CD14-positive monocyte (primary cell): ENCODE measurements at regions not wholly inside any gene's neighbourhood (a gene's known extent, or its start where the extent isn't known, plus 50 kb on each side); places are given as distances from the start of the nearest gene placed in this dataset.
A peak's percentile ranks its signal among the peaks of the same experiment; 100 is the strongest.
"Not testable (repeated sequence)": the region's sequence is repeated elsewhere in the genome, so short reads cannot be mapped to it uniquely, and the experiment has no call there.

Source experiments
- DNase-seq, 3 donors: peaks; one replicate each; pipeline ENCODE4 v3.0.0-alpha.2; 2011 to 2022
- H2AFZ ChIP-seq: 2 replicates; pipeline ENCODE4 v1.6.0; 2012; ENCODE audit warnings: mild to moderate bottlenecking, low read depth, low read length, inconsistent platforms; ENCODE audit not compliant: insufficient read depth, poor library complexity, severe bottlenecking
- H3K27ac ChIP-seq, 2 donors: 1 replicate in 1 of 2; 2 replicates in 1 of 2; pipeline ENCODE4 v1.5.1; 2012 to 2013; ENCODE audit warnings: low read length in 2 of 2, control low read depth in 1 of 2, inconsistent platforms in 1 of 2, low read depth in 1 of 2, mild to moderate bottlenecking in 1 of 2
- H3K27me3 ChIP-seq, 2 donors: one replicate each; pipeline versions ENCODE4 v1.6.0 to v1.6.1; 2011 to 2013; ENCODE audit warnings: low read length in 2 of 2; ENCODE audit not compliant: control insufficient read depth in 2 of 2, insufficient read depth in 2 of 2
- H3K36me3 ChIP-seq, 2 donors: replicated peaks in 1 of 2; 1 replicate in 1 of 2; 2 replicates in 1 of 2; pipeline versions ENCODE4 v1.5.1 to v1.6.1; 2012 to 2013; ENCODE audit warnings: low read length in 2 of 2, control low read depth in 1 of 2, inconsistent platforms in 1 of 2, mild to moderate bottlenecking in 1 of 2; ENCODE audit not compliant: insufficient read depth in 2 of 2, control insufficient read depth in 1 of 2
- H3K4me1 ChIP-seq, 2 donors: 1 replicate in 1 of 2; 2 replicates in 1 of 2; pipeline versions ENCODE4 v1.5.1 to v1.6.1; 2012 to 2013; ENCODE audit warnings: low read length in 2 of 2, control low read depth in 1 of 2, inconsistent platforms in 1 of 2, mild to moderate bottlenecking in 1 of 2, moderate library complexity in 1 of 2; ENCODE audit not compliant: insufficient read depth in 2 of 2, control insufficient read depth in 1 of 2
- H3K4me2 ChIP-seq: replicated peaks from 2 replicates; pipeline ENCODE3; 2012; ENCODE audit warnings: low read length, moderate library complexity, mild to moderate bottlenecking; ENCODE audit not compliant: poor library complexity, severe bottlenecking; ENCODE audit errors: extremely low read depth
- H3K4me3 ChIP-seq, 3 experiments: fragments of 200-600 bp in 1 of 3; sonication (generic) in 1 of 3; replicated peaks in 1 of 3; 1 replicate in 2 of 3; 2 replicates in 1 of 3; pipeline ENCODE4 v1.5.1; 2011 to 2013; ENCODE audit warnings: low read length in 3 of 3, mild to moderate bottlenecking in 3 of 3, control low read depth in 2 of 3, low read depth in 2 of 3, inconsistent platforms in 1 of 3, moderate library complexity in 1 of 3
- H3K79me2 ChIP-seq: 2 replicates; pipeline ENCODE4 v1.6.0; 2012; ENCODE audit warnings: mild to moderate bottlenecking, control low read depth, inconsistent platforms, low read length, moderate library complexity; ENCODE audit not compliant: insufficient read depth
- H3K9ac ChIP-seq: 2 replicates; pipeline ENCODE4 v1.6.0; 2017; ENCODE audit warnings: low read length, mild to moderate bottlenecking; ENCODE audit not compliant: insufficient read depth, poor library complexity, severe bottlenecking
- H3K9me3 ChIP-seq, 2 donors: replicated peaks in 1 of 2; 1 replicate in 1 of 2; 2 replicates in 1 of 2; pipeline versions ENCODE4 v1.5.1 to v1.6.1; 2012 to 2013; ENCODE audit warnings: low read length in 2 of 2, control low read depth in 1 of 2; ENCODE audit not compliant: control insufficient read depth in 1 of 2, insufficient read depth in 1 of 2
- H4K20me1 ChIP-seq: 2 replicates; pipeline ENCODE4 v1.6.0; 2012; ENCODE audit warnings: mild to moderate bottlenecking, low read length, control low read depth, moderate library complexity; ENCODE audit not compliant: insufficient read depth
- H3K27ac Mint-ChIP-seq, 7 donors: one replicate each; pipeline ENCODE4 v1.8.0; 2020; ENCODE audit warnings: mild to moderate bottlenecking in 7 of 7, mixed read lengths in 7 of 7, moderate library complexity in 6 of 7, inconsistent platforms in 2 of 7
- H3K27me3 Mint-ChIP-seq, 3 donors: one replicate each; pipeline ENCODE4 v1.8.0; 2021 to 2022; ENCODE audit warnings: low read depth in 3 of 3, mild to moderate bottlenecking in 3 of 3, mixed read lengths in 3 of 3, moderate library complexity in 3 of 3, inconsistent platforms in 1 of 3
- H3K36me3 Mint-ChIP-seq, 2 donors: one replicate each; pipeline ENCODE4 v1.8.0; 2020; ENCODE audit warnings: mixed read lengths in 2 of 2, inconsistent platforms in 1 of 2, mild to moderate bottlenecking in 1 of 2
- H3K4me1 Mint-ChIP-seq: one replicate; pipeline ENCODE4 v1.8.0; 2020; ENCODE audit warnings: mild to moderate bottlenecking, mixed read lengths
- H3K4me3 Mint-ChIP-seq, 2 donors: one replicate each; pipeline ENCODE4 v1.8.0; 2020; ENCODE audit warnings: mild to moderate bottlenecking in 2 of 2, mixed read lengths in 2 of 2, moderate library complexity in 1 of 2
- H3K9me3 Mint-ChIP-seq, 7 donors: one replicate each; pipeline ENCODE4 v1.8.0; 2020 to 2022; ENCODE audit warnings: mixed read lengths in 7 of 7, mild to moderate bottlenecking in 6 of 7, moderate library complexity in 6 of 7, inconsistent platforms in 2 of 7
- CTCF ChIP-seq: fragments of 200-600 bp; IDR thresholded peaks from one replicate; pipeline ENCODE4 v1.8.0; 2022; ENCODE audit warnings: antibody characterized with exemption, mild to moderate bottlenecking
- WGBS: methylation state at CpG from one replicate; pipeline ENCODE4 v1.1.5; 2013; ENCODE audit warnings: missing lambda C conversion rate; ENCODE audit not compliant: insufficient coverage; 5-methylcytosine and 5-hydroxymethylcytosine counted together
- intact Hi-C, 2 donors: fragments of 100-400 bp; cut with micrococcal nuclease; formaldehyde crosslinking; loops; one replicate each; pipeline versions ENCODE4 v1.15.0 to v1.15.1; 2023

DNA sequence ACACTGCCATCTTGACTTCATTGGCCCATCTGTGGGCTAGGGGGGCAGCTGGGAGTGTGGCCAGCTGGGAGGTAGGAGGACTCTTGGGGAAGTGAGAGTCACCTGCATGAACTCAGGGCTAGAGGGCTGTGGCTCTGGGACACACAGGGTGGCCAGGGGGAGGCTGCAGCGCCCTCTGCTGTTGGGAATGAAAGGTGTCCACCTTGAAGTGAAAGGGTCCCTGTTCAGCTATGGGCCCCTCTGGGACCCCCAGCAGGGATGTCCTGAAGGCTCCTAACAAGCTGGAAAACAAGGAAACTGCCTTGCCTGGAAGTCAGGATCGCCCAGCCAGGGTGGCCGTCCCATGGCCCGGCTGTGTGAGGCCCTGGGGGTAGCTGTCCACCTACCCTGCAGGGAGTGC, 507.8 kb downstream of the FOXD4L4 start:
- H3K36me3 ChIP-seq, H3K27me3 ChIP-seq, H2AFZ ChIP-seq, H3K4me1 ChIP-seq, H3K4me1 Mint-ChIP-seq, H3K9ac ChIP-seq, H3K27ac Mint-ChIP-seq, H3K27ac ChIP-seq, DNase-seq, H3K9me3 ChIP-seq, H3K79me2 ChIP-seq, H3K4me2 ChIP-seq, H3K4me3 ChIP-seq, H4K20me1 ChIP-seq, intact Hi-C loops, H3K27me3 Mint-ChIP-seq, H3K9me3 Mint-ChIP-seq, H3K4me3 Mint-ChIP-seq, H3K36me3 Mint-ChIP-seq: not testable (repeated sequence)
- TF ChIP-seq CTCF: peak; percentile 22
- WGBS: 60% methylated on average over 1 of the region's 4 CpGs

DNA sequence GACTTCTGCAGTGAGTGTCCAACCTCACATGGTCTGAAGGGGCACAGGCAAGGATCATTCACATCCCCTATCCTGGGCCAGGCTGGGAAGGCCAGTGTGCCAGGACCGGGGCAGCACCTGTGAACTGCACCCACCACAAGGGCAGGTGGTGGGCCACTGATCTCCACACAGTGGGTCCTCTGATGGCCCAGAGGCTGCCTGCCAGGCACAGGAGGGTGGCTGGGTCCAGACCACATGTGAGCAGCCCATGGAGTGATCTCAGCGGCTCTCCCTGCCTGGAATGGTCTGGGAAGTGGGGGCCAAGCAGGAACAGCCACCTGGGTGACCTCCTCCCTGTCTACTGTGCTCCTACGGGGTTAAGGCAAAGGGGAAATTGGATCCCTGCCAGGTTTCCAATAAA, 508.5 kb downstream of the FOXD4L4 start:
- WGBS: no CpG with 5 or more reads among the region's 3 CpGs
- DNase-seq: peak in 1 of 3 donors; percentile 0

DNA sequence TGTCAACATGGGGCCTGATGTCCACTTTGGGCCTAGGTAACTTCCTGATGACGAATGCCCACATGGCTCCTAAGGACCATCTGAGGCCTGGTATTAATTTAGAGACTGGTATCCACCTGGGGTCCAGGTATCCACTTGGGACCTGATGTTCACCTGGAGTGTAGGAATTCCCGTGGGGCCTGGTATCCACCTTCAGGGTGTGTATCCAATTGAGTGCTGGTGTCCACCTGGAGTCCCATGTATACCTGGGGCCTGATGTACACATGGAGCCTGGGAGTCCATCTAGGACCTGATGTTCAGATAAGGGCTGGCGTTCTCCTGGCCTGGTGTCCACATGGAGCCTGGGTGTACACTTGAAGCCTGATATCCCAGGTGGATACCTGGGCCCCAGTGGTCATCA, 520.6 kb downstream of the FOXD4L4 start:
- WGBS: 100% methylated on average over 1 of the region's 3 CpGs

More for the DNA sequence above, 508.5 kb downstream of the FOXD4L4 start:
- H3K27ac ChIP-seq, H3K4me1 Mint-ChIP-seq, H3K27me3 ChIP-seq, H3K27me3 Mint-ChIP-seq, H3K4me3 ChIP-seq, H3K36me3 ChIP-seq, H3K4me1 ChIP-seq, H3K9ac ChIP-seq, H4K20me1 ChIP-seq, H3K79me2 ChIP-seq, H3K9me3 Mint-ChIP-seq, H3K4me3 Mint-ChIP-seq, H3K27ac Mint-ChIP-seq, H3K4me2 ChIP-seq, intact Hi-C loops, H3K9me3 ChIP-seq, H3K36me3 Mint-ChIP-seq, H2AFZ ChIP-seq: not testable (repeated sequence)

GRCh38 chr9:66261576-66261975, 524.6 kb downstream of the FOXD4L4 start:
- H3K9me3 Mint-ChIP-seq: peaks cover 11 to 21% (median 14%) of the 10 kb centered on the region in 7 donors
- H3K4me2 ChIP-seq, H2AFZ ChIP-seq, H3K27me3 Mint-ChIP-seq, H4K20me1 ChIP-seq, H3K79me2 ChIP-seq, H3K4me1 ChIP-seq, H3K4me3 ChIP-seq, H3K36me3 ChIP-seq, H3K27me3 ChIP-seq, H3K4me3 Mint-ChIP-seq, intact Hi-C loops, DNase-seq, H3K27ac Mint-ChIP-seq, H3K9ac ChIP-seq, H3K36me3 Mint-ChIP-seq, H3K4me1 Mint-ChIP-seq, H3K27ac ChIP-seq: not testable (repeated sequence)
- H3K9me3 ChIP-seq: peaks cover 0 to 28% of the 10 kb centered on the region in 2 donors
- no CpG with 5 or more reads among the region's 4 CpGs for WGBS

More for the DNA sequence above, 520.6 kb downstream of the FOXD4L4 start:
- H3K9ac ChIP-seq, H3K79me2 ChIP-seq, H4K20me1 ChIP-seq, H3K36me3 ChIP-seq, H3K4me1 ChIP-seq, H3K27me3 Mint-ChIP-seq, H3K27ac Mint-ChIP-seq, H3K27me3 ChIP-seq, H3K36me3 Mint-ChIP-seq, H3K4me2 ChIP-seq, H3K9me3 Mint-ChIP-seq, intact Hi-C loops, H3K9me3 ChIP-seq, H3K4me1 Mint-ChIP-seq, DNase-seq, H3K27ac ChIP-seq, H3K4me3 ChIP-seq, H3K4me3 Mint-ChIP-seq, H2AFZ ChIP-seq: not testable (repeated sequence)
